PC-9 (cell line): ENCODE measurements at regions not wholly inside any gene's neighbourhood (a gene's known extent, or its start where the extent isn't known, plus 50 kb on each side); places are given as distances from the start of the nearest gene placed in this dataset.

ENCODE experiments used
- CTCF ChIP-seq: fragments of 200-600 bp; sonication (generic); conservative IDR thresholded peaks from 2 replicates; pipeline ENCODE4 v1.6.1; 2017; ENCODE audit warnings: mixed run types, antibody characterized with exemption, mild to moderate bottlenecking, moderate library complexity
- EZH2 ChIP-seq: fragments of 200-600 bp; sonication (generic); IDR thresholded peaks from 2 replicates; pipeline ENCODE4 v1.8.0; 2017; ENCODE audit warnings: antibody characterized with exemption, low read depth

GRCh38 chr1:212537610-212538009 lies 71.0 kb upstream of the ATF3 start:
- TF ChIP-seq EZH2 (no peak), CTCF (no peak)
